Trophoblast cell (in vitro differentiated cells and primary cell): ENCODE measurements at regions not wholly inside any gene's neighbourhood (a gene's known extent, or its start where the extent isn't known, plus 50 kb on each side); places are given as distances from the start of the nearest gene placed in this dataset.

Source experiments
- DNase-seq, 2 donors: peaks; one replicate each; pipeline ENCODE4 v3.0.0-alpha.2; 2016
- H2AFZ ChIP-seq: 2 replicates; pipeline ENCODE4 v1.6.1; 2013; ENCODE audit warnings: low read length, moderate library complexity, mild to moderate bottlenecking; ENCODE audit not compliant: insufficient read depth, poor library complexity
- H2AK5ac ChIP-seq: 2 replicates; pipeline ENCODE4 v1.6.1; 2013; ENCODE audit warnings: mild to moderate bottlenecking, low read length
- H2BK120ac ChIP-seq: 2 replicates; pipeline ENCODE4 v1.6.1; 2013; ENCODE audit warnings: low read length, mild to moderate bottlenecking, moderate library complexity; ENCODE audit not compliant: insufficient read depth, poor library complexity
- H2BK12ac ChIP-seq: 2 replicates; pipeline ENCODE4 v1.6.1; 2013; ENCODE audit warnings: mild to moderate bottlenecking, low read length, moderate library complexity
- H2BK5ac ChIP-seq: 2 replicates; pipeline ENCODE4 v1.6.1; 2013; ENCODE audit warnings: low read length, low read depth, moderate library complexity, mild to moderate bottlenecking; ENCODE audit not compliant: poor library complexity
- H3K14ac ChIP-seq: 2 replicates; pipeline ENCODE4 v1.6.1; 2013; ENCODE audit warnings: mild to moderate bottlenecking, low read length
- H3K18ac ChIP-seq: 2 replicates; pipeline ENCODE4 v1.6.1; 2013; ENCODE audit warnings: mild to moderate bottlenecking, low read length
- H3K23ac ChIP-seq: 2 replicates; pipeline ENCODE4 v1.6.1; 2013; ENCODE audit warnings: low read length
- H3K27ac ChIP-seq: 2 replicates; pipeline ENCODE4 v1.5.1; 2013; ENCODE audit warnings: low read depth, mild to moderate bottlenecking, inconsistent platforms, low read length, moderate library complexity
- H3K27me3 ChIP-seq: 2 replicates; pipeline ENCODE4 v1.6.1; 2013; ENCODE audit warnings: inconsistent platforms, mild to moderate bottlenecking, low read length, moderate library complexity; ENCODE audit not compliant: insufficient read depth
- H3K36me3 ChIP-seq, 2 experiments: 1 replicate in 1 of 2; 2 replicates in 1 of 2; pipeline ENCODE4 v1.6.1; 2013; ENCODE audit warnings: low read length in 2 of 2, mild to moderate bottlenecking in 2 of 2, moderate library complexity in 1 of 2; ENCODE audit not compliant: insufficient read depth in 2 of 2, control insufficient read depth in 1 of 2
- H3K4ac ChIP-seq: 2 replicates; pipeline ENCODE4 v1.6.1; 2013; ENCODE audit warnings: low read depth, mild to moderate bottlenecking, low read length, moderate library complexity
- H3K4me1 ChIP-seq, 2 experiments: 1 replicate in 1 of 2; 2 replicates in 1 of 2; pipeline ENCODE4 v1.6.1; 2013; ENCODE audit warnings: low read length in 2 of 2, mild to moderate bottlenecking in 2 of 2, moderate library complexity in 1 of 2; ENCODE audit not compliant: insufficient read depth in 2 of 2, control insufficient read depth in 1 of 2
- H3K4me2 ChIP-seq: 2 replicates; pipeline ENCODE4 v1.6.1; 2013; ENCODE audit warnings: inconsistent platforms, mild to moderate bottlenecking, low read length, moderate library complexity
- H3K4me3 ChIP-seq: 2 replicates; pipeline ENCODE4 v1.5.1; 2013; ENCODE audit warnings: mild to moderate bottlenecking, low read depth, low read length, inconsistent platforms
- H3K79me1 ChIP-seq: one replicate; pipeline ENCODE4 v1.6.1; 2013; ENCODE audit warnings: low read length
- H3K79me2 ChIP-seq: 2 replicates; pipeline ENCODE4 v1.6.1; 2013; ENCODE audit warnings: low read length, mild to moderate bottlenecking; ENCODE audit not compliant: control insufficient read depth, insufficient read depth, poor library complexity
- H3K9ac ChIP-seq: 2 replicates; pipeline ENCODE4 v1.6.1; 2013; ENCODE audit warnings: mild to moderate bottlenecking, low read length
- H3K9me3 ChIP-seq: 2 replicates; pipeline ENCODE4 v1.6.1; 2013; ENCODE audit warnings: low read depth, mild to moderate bottlenecking, control low read depth, inconsistent platforms, low read length; ENCODE audit not compliant: insufficient read depth
- H4K12ac ChIP-seq: 2 replicates; pipeline ENCODE4 v1.6.1; 2013; ENCODE audit warnings: low read depth, mild to moderate bottlenecking, low read length, moderate library complexity
- H4K8ac ChIP-seq: 2 replicates; pipeline ENCODE4 v1.6.1; 2013; ENCODE audit warnings: low read depth, mild to moderate bottlenecking, low read length, moderate library complexity
- H4K91ac ChIP-seq: one replicate; pipeline ENCODE4 v1.6.1; 2013; ENCODE audit warnings: low read depth, mild to moderate bottlenecking, low read length, moderate library complexity
- WGBS: extraction: QIAGEN DNeasy Blood & Tissue Kit; methylation state at CpG from one replicate; pipeline ENCODE4 v1.1.7; 2013; ENCODE audit warnings: missing lambda C conversion rate; ENCODE audit not compliant: insufficient read length, insufficient coverage; ENCODE audit errors: extremely low coverage; 5-methylcytosine and 5-hydroxymethylcytosine counted together

DNA sequence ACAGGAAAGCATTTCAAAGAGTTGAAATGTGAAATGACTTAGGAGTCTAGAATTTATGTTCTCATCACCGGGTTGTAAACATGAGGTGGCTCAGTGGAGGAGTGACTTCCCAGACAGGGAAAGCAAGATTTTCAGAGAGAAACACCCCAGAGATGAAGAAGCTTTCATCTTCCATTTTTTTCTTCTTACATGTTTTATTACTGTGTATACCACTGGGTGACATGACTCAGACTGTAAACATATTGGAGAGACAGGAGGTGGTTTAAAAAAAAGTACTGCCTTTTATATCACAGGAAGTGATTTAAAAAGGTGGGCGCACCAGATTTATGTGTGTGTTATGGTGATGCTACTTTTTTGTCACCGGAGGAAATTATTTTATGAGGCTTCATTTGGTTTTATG is 209.1 kb upstream of the TUT7 start:
- H3K9ac ChIP-seq: no peak overlapping the region
- H2BK5ac ChIP-seq: no peak overlapping the region
- no peak overlapping the region for H3K4ac ChIP-seq
- H3K18ac ChIP-seq: no peak overlapping the region
- H2BK12ac ChIP-seq: no peak overlapping the region
- H3K4me2 ChIP-seq: no peak overlapping the region
- whole genome bisulfite sequencing: no CpG with 5 or more reads among the region's 3 CpGs
- no peak overlapping the region for H3K4me3 ChIP-seq
- H4K91ac ChIP-seq: no peak overlapping the region
- DNase-seq: peak; percentile 52 to 76
- H3K27ac ChIP-seq: no peak overlapping the region
- no peaks in the 10 kb centered on the region for H3K79me2 ChIP-seq
- H3K4me1 ChIP-seq: no peaks in the 10 kb centered on the region
- no peak overlapping the region for H2AFZ ChIP-seq
- no peak overlapping the region for H2AK5ac ChIP-seq
- H4K12ac ChIP-seq: no peak overlapping the region
- H3K9me3 ChIP-seq: no peaks in the 10 kb centered on the region
- peaks cover 2% of the 10 kb centered on the region for H3K79me1 ChIP-seq
- H2BK120ac ChIP-seq: no peak overlapping the region
- no peak overlapping the region for H3K14ac ChIP-seq
- H3K36me3 ChIP-seq: no peaks in the 10 kb centered on the region
- no peak overlapping the region for H3K23ac ChIP-seq
- H3K27me3 ChIP-seq: no peaks in the 10 kb centered on the region
- H4K8ac ChIP-seq: no peak overlapping the region

GRCh38 chr9:86562691-86563090 is 208.5 kb upstream of the TUT7 start:
- Histone ChIP-seq H3K79me2 (no peaks in the 10 kb centered on the region), H2BK5ac (peak overlapping the region; percentile 9), H3K18ac (no peak overlapping the region), H4K8ac (no peak overlapping the region), H3K4me1 (no peaks in the 10 kb centered on the region), H2AK5ac (peak overlapping the region; percentile 60), H2BK120ac (peak overlapping the region; percentile 21), H3K23ac (no peak overlapping the region), H4K12ac (no peak overlapping the region), H3K9me3 (no peaks in the 10 kb centered on the region), H3K4me2 (no peak overlapping the region), H3K27ac (no peak overlapping the region), H3K4me3 (no peak overlapping the region), H3K79me1 (peaks cover 2% of the 10 kb centered on the region), H2AFZ (no peak overlapping the region), H4K91ac (peak overlapping the region; percentile 59), H3K4ac (no peak overlapping the region), H3K27me3 (no peaks in the 10 kb centered on the region), H3K36me3 (no peaks in the 10 kb centered on the region), H2BK12ac (peak overlapping the region; percentile 88), H3K9ac (no peak overlapping the region), H3K14ac (no peak overlapping the region)
- no CpG with 5 or more reads among the region's 5 CpGs for WGBS
- no peak for DNase-seq

GRCh38 chr9:86557918-86558317 is 203.7 kb upstream of the TUT7 start:
- Histone ChIP-seq H3K79me1 (peaks cover 2% of the 10 kb centered on the region), H3K27ac (no peak overlapping the region), H3K4me3 (no peak overlapping the region), H3K23ac (no peak overlapping the region), H2BK5ac (no peak overlapping the region), H3K36me3 (no peaks in the 10 kb centered on the region), H3K14ac (no peak overlapping the region), H4K91ac (no peak overlapping the region), H3K9ac (no peak overlapping the region), H3K27me3 (no peaks in the 10 kb centered on the region), H4K8ac (no peak overlapping the region), H2BK12ac (no peak overlapping the region), H2AK5ac (no peak overlapping the region), H3K18ac (no peak overlapping the region), H3K79me2 (no peaks in the 10 kb centered on the region), H3K4me2 (no peak overlapping the region), H3K4ac (no peak overlapping the region), H3K9me3 (no peaks in the 10 kb centered on the region), H2AFZ (no peak overlapping the region), H3K4me1 (peaks cover 0 to 2% of the 10 kb centered on the region in 2 experiments), H2BK120ac (no peak overlapping the region), H4K12ac (no peak overlapping the region)
- no CpG with 5 or more reads among the region's 3 CpGs for WGBS
- no peak for DNase-seq

DNA sequence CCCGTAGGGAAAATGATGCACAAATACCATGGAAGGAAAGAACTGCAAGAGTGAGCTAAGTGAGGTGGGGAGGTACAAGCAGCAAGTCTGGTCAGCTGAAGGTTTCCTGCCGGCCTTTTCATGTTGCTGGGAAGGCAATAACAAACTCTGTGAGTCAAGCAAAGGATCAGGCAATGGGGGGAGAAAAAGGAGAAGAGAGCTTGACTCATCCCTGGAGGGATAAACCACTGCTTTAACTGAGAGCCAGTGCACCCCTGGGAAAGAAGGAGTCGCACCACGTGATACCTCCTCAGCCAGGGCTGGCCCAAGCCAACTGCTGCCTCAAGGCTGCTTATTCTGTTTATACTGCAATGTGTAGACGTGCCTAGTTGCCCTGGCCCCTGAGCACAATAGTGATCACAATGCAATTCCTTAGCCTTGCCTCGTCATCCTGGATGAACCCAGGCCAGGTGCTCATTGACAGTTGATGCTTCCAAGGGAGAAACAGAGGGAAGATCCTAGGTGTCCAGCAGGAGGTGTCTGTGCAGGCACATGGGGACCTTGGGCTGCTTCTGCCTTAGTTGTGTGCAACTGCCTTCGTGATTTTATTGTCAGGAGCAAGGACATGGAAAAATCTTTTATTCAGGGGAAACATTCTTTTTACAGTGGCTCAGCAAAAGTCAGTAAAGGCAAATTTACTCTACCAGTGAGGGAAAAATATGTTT is 203.0 kb upstream of the TUT7 start:
- H3K14ac ChIP-seq: no peak overlapping the region
- H3K36me3 ChIP-seq: no peaks in the 10 kb centered on the region
- peaks cover 0 to 2% of the 10 kb centered on the region in 2 experiments for H3K4me1 ChIP-seq
- H3K4me2 ChIP-seq: no peak overlapping the region
- H4K91ac ChIP-seq: no peak overlapping the region
- H3K9me3 ChIP-seq: no peaks in the 10 kb centered on the region
- no peaks in the 10 kb centered on the region for H3K27me3 ChIP-seq
- no peak overlapping the region for H2AK5ac ChIP-seq
- no peak overlapping the region for H3K27ac ChIP-seq
- no peak overlapping the region for H3K18ac ChIP-seq
- peak; percentile 48 to 62 for DNase-seq
- no peak overlapping the region for H2BK120ac ChIP-seq
- no peak overlapping the region for H2BK5ac ChIP-seq
- no CpG with 5 or more reads among the region's 7 CpGs for WGBS
- no peak overlapping the region for H4K12ac ChIP-seq
- H3K9ac ChIP-seq: no peak overlapping the region
- no peak overlapping the region for H3K4ac ChIP-seq
- no peak overlapping the region for H2AFZ ChIP-seq
- no peak overlapping the region for H2BK12ac ChIP-seq
- no peak overlapping the region for H3K23ac ChIP-seq
- H3K79me2 ChIP-seq: no peaks in the 10 kb centered on the region
- no peak overlapping the region for H3K4me3 ChIP-seq
- no peak overlapping the region for H4K8ac ChIP-seq
- H3K79me1 ChIP-seq: no peaks in the 10 kb centered on the region
